ENCODE measurements at regions not wholly inside any gene's neighbourhood (a gene's known extent, or its start where the extent isn't known, plus 50 kb on each side); places are given as distances from the start of the nearest gene placed in this dataset.
A peak's percentile ranks its signal among the peaks of the same experiment; 100 is the strongest.

DNA sequence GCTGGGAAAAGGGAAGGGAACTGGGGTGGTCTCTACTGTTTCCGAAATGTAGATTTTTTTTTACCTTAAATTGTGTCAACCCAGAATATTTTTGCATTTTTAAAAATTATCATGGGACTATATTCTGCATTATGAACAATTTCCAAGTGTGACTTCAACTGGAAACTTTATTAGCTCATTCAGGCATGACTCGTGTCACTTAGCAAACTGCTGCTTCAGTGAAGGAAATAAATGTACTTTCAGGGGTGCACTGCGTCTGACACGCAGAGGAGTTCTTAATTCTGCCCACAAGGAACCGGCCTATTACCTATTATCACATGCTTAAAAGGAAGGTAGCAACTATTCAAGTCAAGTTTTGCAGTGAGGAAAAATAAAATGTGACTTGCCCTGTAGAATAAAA lies 291.3 kb upstream of the PRDM1 start:
- no peaks in the 10 kb centered on the region for H3K27me3 ChIP-seq
- peaks cover 57 to 61% of the 10 kb centered on the region in 2 donors for H3K4me1 ChIP-seq
- ATAC-seq = no peak
- DNase-seq = no peak
- in situ Hi-C loops (cut with MboI; ENCODE audit: low sequenced_read_pairs in 4 of 4) = loop anchor here in 1 of 4 donors (10.0 kb wide), 1 partner anchor 200 kb away; no protein-coding TSS in a partner anchor
- intact Hi-C loops (cut with DNase I; ENCODE audit: low total_unique reads) = loop anchor here (2.0 to 10.0 kb wide), 5 partner anchors 14 to 1700 kb away; partner anchors contain the start of genes PRDM1 and SOBP
- no peak overlapping the region for H3K4me3 ChIP-seq
- H3K9me3 ChIP-seq = no peaks in the 10 kb centered on the region
- TF ChIP-seq, protein P1, sequence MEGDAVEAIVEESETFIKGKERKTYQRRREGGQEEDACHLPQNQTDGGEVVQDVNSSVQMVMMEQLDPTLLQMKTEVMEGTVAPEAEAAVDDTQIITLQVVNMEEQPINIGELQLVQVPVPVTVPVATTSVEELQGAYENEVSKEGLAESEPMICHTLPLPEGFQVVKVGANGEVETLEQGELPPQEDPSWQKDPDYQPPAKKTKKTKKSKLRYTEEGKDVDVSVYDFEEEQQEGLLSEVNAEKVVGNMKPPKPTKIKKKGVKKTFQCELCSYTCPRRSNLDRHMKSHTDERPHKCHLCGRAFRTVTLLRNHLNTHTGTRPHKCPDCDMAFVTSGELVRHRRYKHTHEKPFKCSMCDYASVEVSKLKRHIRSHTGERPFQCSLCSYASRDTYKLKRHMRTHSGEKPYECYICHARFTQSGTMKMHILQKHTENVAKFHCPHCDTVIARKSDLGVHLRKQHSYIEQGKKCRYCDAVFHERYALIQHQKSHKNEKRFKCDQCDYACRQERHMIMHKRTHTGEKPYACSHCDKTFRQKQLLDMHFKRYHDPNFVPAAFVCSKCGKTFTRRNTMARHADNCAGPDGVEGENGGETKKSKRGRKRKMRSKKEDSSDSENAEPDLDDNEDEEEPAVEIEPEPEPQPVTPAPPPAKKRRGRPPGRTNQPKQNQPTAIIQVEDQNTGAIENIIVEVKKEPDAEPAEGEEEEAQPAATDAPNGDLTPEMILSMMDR (IDR thresholded peaks at IDR 0.05 in 4 of 5, conservative IDR thresholded peaks at IDR 0.05 in 1 of 5) = no peak
- TF ChIP-seq POLR2A (IDR thresholded peaks at IDR 0.05) = no peak
- no peaks in the 10 kb centered on the region for H3K36me3 ChIP-seq
- H3K27ac ChIP-seq = peak overlapping the region; percentile 81 to 91 (median 88)

DNA sequence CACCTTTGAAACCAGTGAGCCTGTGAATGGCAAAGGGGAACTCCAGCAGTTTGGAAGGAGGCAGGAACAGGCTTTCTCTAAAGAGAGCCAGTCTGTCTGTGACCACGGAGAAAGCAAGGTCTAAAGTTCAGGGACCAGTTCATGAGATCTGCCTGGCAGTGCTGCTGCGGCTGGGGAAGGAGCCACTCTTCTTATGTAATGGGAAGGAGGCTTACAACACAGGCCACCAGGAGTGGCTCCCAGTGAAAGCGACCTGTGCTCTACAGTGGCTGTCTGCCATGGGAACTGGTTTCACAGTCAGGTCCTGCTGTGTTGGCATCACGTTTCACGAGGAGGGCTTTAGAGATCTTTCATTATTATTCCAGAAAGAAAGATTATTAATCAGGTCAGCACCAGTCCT lies 291.9 kb upstream of the PRDM1 start:
- no peak for TF ChIP-seq POLR2A (IDR thresholded peaks at IDR 0.05)
- intact Hi-C loops (cut with DNase I; ENCODE audit: low total_unique reads) = loop anchor here (2.0 to 10.0 kb wide), 4 partner anchors 13 to 1701 kb away; partner anchors contain the start of genes PRDM1 and SOBP
- H3K4me1 ChIP-seq = peaks cover 57 to 60% of the 10 kb centered on the region in 2 donors
- no peaks in the 10 kb centered on the region for H3K9me3 ChIP-seq
- no peak overlapping the region for H3K4me3 ChIP-seq
- DNase-seq = peak; percentile 89 to 94
- H3K27me3 ChIP-seq = no peaks in the 10 kb centered on the region
- H3K27ac ChIP-seq = peak overlapping the region; percentile 81 to 91 (median 88)
- no peaks in the 10 kb centered on the region for H3K36me3 ChIP-seq
- ATAC-seq = peak; percentile 69 to 84
- in situ Hi-C loops (cut with MboI; ENCODE audit: low sequenced_read_pairs in 4 of 4) = loop anchor here in 1 of 4 donors (10.0 kb wide), 1 partner anchor 201 kb away; no protein-coding TSS in a partner anchor

DNA sequence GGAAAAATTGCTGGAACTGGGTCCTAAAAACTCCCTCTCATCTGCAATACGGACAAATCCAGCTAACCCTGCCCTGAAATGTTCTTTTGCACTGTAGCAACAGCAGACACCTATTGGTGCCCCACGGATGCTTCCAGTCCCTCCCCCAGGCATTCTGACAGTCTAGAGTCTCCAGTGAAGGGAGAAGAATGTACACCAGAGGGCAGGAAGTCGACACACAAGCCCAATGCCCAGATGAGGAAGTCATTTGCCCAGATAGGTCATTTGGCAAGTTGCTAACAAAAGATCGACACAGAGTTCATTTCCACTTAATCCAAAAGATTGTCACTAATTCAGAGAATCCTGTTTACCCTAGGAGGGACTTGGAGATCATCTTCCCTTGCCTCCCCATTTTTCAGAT lies 293.0 kb upstream of the PRDM1 start:
- ATAC-seq = no peak
- intact Hi-C loops (cut with DNase I; ENCODE audit: low total_unique reads) = loop anchor here (5.0 to 10.0 kb wide), 3 partner anchors 294 to 1702 kb away; partner anchors contain the start of genes PRDM1 and SOBP

DNA sequence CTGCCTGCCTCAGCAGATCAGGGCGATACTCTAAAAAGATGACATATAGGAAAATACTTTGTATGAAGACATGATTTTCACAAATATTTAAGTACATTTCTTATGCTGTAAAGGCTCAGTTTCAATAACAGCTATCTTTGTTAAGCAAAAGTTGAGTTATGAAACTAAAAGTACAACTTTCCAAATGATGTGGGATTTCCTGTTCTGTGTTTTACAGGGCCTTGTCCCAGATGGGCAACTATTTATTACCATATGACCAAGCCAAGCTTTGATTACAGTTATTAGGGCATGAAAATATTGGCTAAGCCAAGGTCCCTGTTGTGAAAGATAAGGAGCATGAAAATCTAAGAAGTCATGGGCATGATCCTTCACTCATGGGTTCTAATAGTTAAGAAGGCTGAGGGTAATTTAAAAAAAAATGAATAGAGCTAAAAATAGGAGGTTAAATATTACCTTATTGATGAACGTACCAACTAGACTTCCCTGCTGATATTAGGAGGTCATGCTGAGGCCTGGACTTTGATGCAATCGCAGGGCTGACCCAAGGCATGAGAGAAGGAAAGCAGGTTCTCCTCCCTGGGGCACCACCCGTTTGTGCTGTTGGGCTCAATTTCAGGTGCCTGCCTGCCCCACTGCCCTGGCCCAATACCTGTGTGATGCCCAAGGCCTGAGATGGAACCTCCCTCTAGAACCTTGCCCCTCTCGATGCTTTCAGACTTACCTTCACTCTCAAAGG lies 294.4 kb upstream of the PRDM1 start:
- ATAC-seq (no peak), DNase-seq (no peak)
- TF ChIP-seq POLR2A (IDR thresholded peaks at IDR 0.05) = no peak
- TF ChIP-seq, protein P1 (IDR thresholded peaks at IDR 0.05 in 4 of 5, conservative IDR thresholded peaks at IDR 0.05 in 1 of 5) = no peak
- Histone ChIP-seq H3K4me1 (peaks cover 32 to 36% of the 10 kb centered on the region in 2 donors), H3K4me3 (no peak overlapping the region), H3K9me3 (no peaks in the 10 kb centered on the region), H3K36me3 (no peaks in the 10 kb centered on the region), H3K27me3 (no peaks in the 10 kb centered on the region), H3K27ac (no peak overlapping the region)
- intact Hi-C loops (cut with DNase I; ENCODE audit: low total_unique reads) = loop anchor here (5.0 to 10.0 kb wide), 3 partner anchors 296 to 1703 kb away; partner anchors contain the start of genes PRDM1 and SOBP
- in situ Hi-C loops (cut with MboI; ENCODE audit: low sequenced_read_pairs in 4 of 4) = loop anchor here in 1 of 4 donors (10.0 kb wide), 1 partner anchor 203 kb away; no protein-coding TSS in a partner anchor

More for the DNA sequence above, 293.0 kb upstream of the PRDM1 start:
- Histone ChIP-seq H3K4me3 (no peak overlapping the region), H3K27ac (peak overlapping the region in 3 of 4 donors; percentile 81 to 91 (median 90)), H3K36me3 (no peaks in the 10 kb centered on the region), H3K9me3 (no peaks in the 10 kb centered on the region), H3K4me1 (peaks cover 46 to 49% of the 10 kb centered on the region in 2 donors), H3K27me3 (no peaks in the 10 kb centered on the region)
- no peak for TF ChIP-seq POLR2A (IDR thresholded peaks at IDR 0.05)
- TF ChIP-seq, protein P1 (IDR thresholded peaks at IDR 0.05 in 4 of 5, conservative IDR thresholded peaks at IDR 0.05 in 1 of 5) = no peak
- DNase-seq = no peak
- in situ Hi-C loops (cut with MboI; ENCODE audit: low sequenced_read_pairs in 4 of 4) = loop anchor here in 1 of 4 donors (10.0 kb wide), 1 partner anchor 202 kb away; no protein-coding TSS in a partner anchor

DNA sequence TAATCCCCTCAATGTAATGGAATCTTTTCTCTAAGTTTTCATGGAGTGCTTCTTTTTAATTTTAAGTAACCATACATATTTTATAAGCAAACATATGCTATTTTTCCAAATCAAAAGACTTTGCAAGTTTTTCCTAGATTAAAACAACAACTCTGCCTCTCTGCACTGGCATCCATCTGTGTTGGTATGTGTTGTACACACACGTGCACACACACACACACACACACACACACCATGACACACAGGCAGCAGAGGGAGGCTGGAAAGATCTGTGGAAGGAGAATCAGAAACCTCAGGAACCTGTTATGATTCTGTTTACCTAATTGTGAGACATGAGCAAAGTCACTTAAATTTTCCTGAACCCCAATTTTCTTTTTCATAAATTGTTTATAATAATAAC lies 295.0 kb upstream of the PRDM1 start:
- no peaks in the 10 kb centered on the region for H3K36me3 ChIP-seq
- H3K4me3 ChIP-seq = no peak overlapping the region
- TF ChIP-seq, protein P1 (IDR thresholded peaks at IDR 0.05 in 4 of 5, conservative IDR thresholded peaks at IDR 0.05 in 1 of 5) = no peak
- no peak for TF ChIP-seq POLR2A (IDR thresholded peaks at IDR 0.05)
- no peak overlapping the region for H3K27ac ChIP-seq
- H3K9me3 ChIP-seq = no peaks in the 10 kb centered on the region
- H3K27me3 ChIP-seq = no peaks in the 10 kb centered on the region
- ATAC-seq = no peak
- intact Hi-C loops (cut with DNase I; ENCODE audit: low total_unique reads) (loop anchor here (5.0 to 10.0 kb wide), 3 partner anchors 296 to 1704 kb away; partner anchors contain the start of genes PRDM1 and SOBP), in situ Hi-C loops (cut with MboI; ENCODE audit: low sequenced_read_pairs in 4 of 4) (loop anchor here in 1 of 4 donors (10.0 kb wide), 1 partner anchor 204 kb away; no protein-coding TSS in a partner anchor)
- DNase-seq = no peak
- H3K4me1 ChIP-seq = peaks cover 26 to 30% of the 10 kb centered on the region in 2 donors

All from gastrocnemius medialis (tissue), 4 donors.